H1 (cell line): ENCODE measurements at regions not wholly inside any gene's neighbourhood (a gene's known extent, or its start where the extent isn't known, plus 50 kb on each side); places are given as distances from the start of the nearest gene placed in this dataset.

Experiments used
- CTCF ChIA-PET: fragments of 300-600 bp; sonication (Branson Sonifier 250); formaldehyde crosslinking; loops from one replicate; lab custom pipeline; 2021; ENCODE audit not compliant: partially characterized antibody; lab: Charles Lee
- POLR2A ChIA-PET: fragments of 300-600 bp; sonication (Branson Sonifier 250); formaldehyde crosslinking; loops from one replicate; lab custom pipeline; 2021; ENCODE audit warnings: inconsistent platforms; ENCODE audit not compliant: partially characterized antibody; lab: Charles Lee
- DNase-seq, 2 experiments: peaks; one replicate each; pipeline versions ENCODE4 v3.0.0 to v3.0.0-alpha.2; 2010 to 2022; ENCODE audit warnings: low spot score in 2 of 2, low read depth in 1 of 2, mixed read lengths in 1 of 2
- FAIRE-seq: peaks from 2 replicates; lab custom pipeline; 2011; peaks lifted over from hg19 to GRCh38; lab: Jason Lieb, UNC
- H2AFZ ChIP-seq: 2 replicates; pipeline ENCODE4 v1.8.1; 2012; ENCODE audit warnings: low read length, inconsistent platforms
- H2AK5ac ChIP-seq: 2 replicates; pipeline ENCODE4 v1.6.1; 2013; ENCODE audit warnings: low read depth, low read length
- H2BK120ac ChIP-seq: replicated peaks from 2 replicates; pipeline ENCODE3; 2013; ENCODE audit warnings: low read depth, low read length, inconsistent platforms
- H2BK12ac ChIP-seq: 2 replicates; pipeline ENCODE4 v1.6.1; 2013; ENCODE audit warnings: low read depth, low read length
- H2BK15ac ChIP-seq: 2 replicates; pipeline ENCODE4 v1.6.1; 2013; ENCODE audit warnings: low read length
- H2BK20ac ChIP-seq: 2 replicates; pipeline ENCODE4 v1.6.1; 2013; ENCODE audit warnings: low read length
- H2BK5ac ChIP-seq: 2 replicates; pipeline ENCODE4 v1.6.1; 2013; ENCODE audit warnings: low read depth, low read length
- H3K14ac ChIP-seq: 2 replicates; pipeline ENCODE4 v1.6.1; 2013; ENCODE audit warnings: inconsistent platforms; ENCODE audit not compliant: insufficient read length
- H3K18ac ChIP-seq: 2 replicates; pipeline ENCODE4 v1.6.1; 2013; ENCODE audit warnings: low read length; ENCODE audit errors: extremely low read depth
- H3K23ac ChIP-seq: 2 replicates; pipeline ENCODE4 v1.6.1; 2013; ENCODE audit warnings: inconsistent platforms; ENCODE audit not compliant: insufficient read length
- H3K23me2 ChIP-seq: 2 replicates; pipeline ENCODE4 v1.6.1; 2013; ENCODE audit warnings: low read depth, low read length
- H3K27ac ChIP-seq: 2 replicates; pipeline ENCODE4 v1.6.1; 2011; ENCODE audit warnings: low read depth, low read length, inconsistent platforms
- H3K27me3 ChIP-seq, 4 experiments: replicated peaks in 1 of 4; 1 replicate in 1 of 4; 2 replicates in 3 of 4; pipeline versions ENCODE4 v1.6.1 to v1.8.1; 2011 to 2013; ENCODE audit warnings: low read length in 3 of 4, mild to moderate bottlenecking in 3 of 4, inconsistent platforms in 2 of 4, mixed read lengths in 2 of 4, moderate library complexity in 1 of 4; ENCODE audit not compliant: control insufficient read depth in 3 of 4, insufficient read depth in 3 of 4; ENCODE audit errors: extremely low read depth in 1 of 4
- H3K36me3 ChIP-seq, 4 experiments: 2 replicates each; pipeline versions ENCODE4 v1.6.1 to v1.8.1; 2011 to 2013; ENCODE audit warnings: mild to moderate bottlenecking in 4 of 4, low read length in 3 of 4, moderate library complexity in 2 of 4, control low read depth in 1 of 4, inconsistent platforms in 1 of 4; ENCODE audit not compliant: insufficient read depth in 4 of 4, control insufficient read depth in 2 of 4
- H3K4ac ChIP-seq: replicated peaks from 2 replicates; pipeline ENCODE3; 2013; ENCODE audit warnings: low read length, low read depth, mixed read lengths, inconsistent platforms; ENCODE audit not compliant: insufficient read length
- H3K4me1 ChIP-seq, 4 experiments: replicated peaks in 1 of 4; 1 replicate in 1 of 4; 2 replicates in 3 of 4; pipeline versions ENCODE4 v1.6.1 to v1.8.1; 2011 to 2013; ENCODE audit warnings: low read length in 3 of 4, inconsistent platforms in 2 of 4, mixed read lengths in 1 of 4; ENCODE audit not compliant: insufficient read depth in 4 of 4, control insufficient read depth in 3 of 4
- H3K4me2 ChIP-seq, 2 experiments: 2 replicates each; pipeline versions ENCODE4 v1.6.1 to v1.8.1; 2011 to 2013; ENCODE audit warnings: low read depth in 2 of 2, low read length in 2 of 2, control low read depth in 1 of 2, inconsistent platforms in 1 of 2, mild to moderate bottlenecking in 1 of 2; ENCODE audit not compliant: insufficient read depth in 1 of 2
- H3K4me3 ChIP-seq, 4 experiments: fragments of 200-600, 300-600 bp in 1 of 4; sonication (generic), shearing (Covaris generic), sonication (Bioruptor Twin) in 1 of 4; 2 replicates each; pipeline versions ENCODE4 v1.5.1 to v1.8.1; 2011 to 2016; ENCODE audit warnings: low read length in 4 of 4, low read depth in 3 of 4, control low read depth in 2 of 4, inconsistent platforms in 2 of 4, mild to moderate bottlenecking in 2 of 4, mixed read lengths in 1 of 4, moderate library complexity in 1 of 4; ENCODE audit not compliant: insufficient read depth in 2 of 4; ENCODE audit errors: extremely low read depth in 1 of 4
- H3K56ac ChIP-seq: replicated peaks from 2 replicates; pipeline ENCODE3; 2013; ENCODE audit warnings: low read depth, mild to moderate bottlenecking, mixed read lengths, low read length, inconsistent platforms; ENCODE audit not compliant: insufficient read length
- H3K79me1 ChIP-seq: 2 replicates; pipeline ENCODE4 v1.6.1; 2013; ENCODE audit warnings: low read depth, low read length, control low read depth
- H3K79me2 ChIP-seq, 2 experiments: 2 replicates each; pipeline versions ENCODE4 v1.6.1 to v1.8.1; 2012 to 2013; ENCODE audit warnings: low read length in 2 of 2, mild to moderate bottlenecking in 2 of 2, inconsistent platforms in 1 of 2; ENCODE audit not compliant: insufficient read depth in 2 of 2, control insufficient read depth in 1 of 2
- H3K9ac ChIP-seq, 4 experiments: replicated peaks in 1 of 4; 1 replicate in 1 of 4; 2 replicates in 3 of 4; pipeline versions ENCODE4 v1.6.1 to v1.8.1; 2011 to 2013; ENCODE audit warnings: low read depth in 3 of 4, low read length in 3 of 4, control low read depth in 2 of 4, mild to moderate bottlenecking in 2 of 4, moderate library complexity in 2 of 4, inconsistent platforms in 1 of 4; ENCODE audit errors: extremely low read depth in 1 of 4
- H3K9me3 ChIP-seq, 2 experiments: 2 replicates each; pipeline versions ENCODE4 v1.6.1 to v1.8.1; 2012 to 2013; ENCODE audit warnings: mild to moderate bottlenecking in 2 of 2, moderate library complexity in 2 of 2, control low read depth in 1 of 2, inconsistent platforms in 1 of 2, low read depth in 1 of 2, low read length in 1 of 2, mixed read lengths in 1 of 2; ENCODE audit not compliant: insufficient read depth in 2 of 2
- H4K20me1 ChIP-seq, 2 experiments: replicated peaks in 1 of 2; 2 replicates each; pipeline versions ENCODE3 to v1.8.1; 2011 to 2013; ENCODE audit warnings: inconsistent platforms in 2 of 2, low read length in 2 of 2, mild to moderate bottlenecking in 1 of 2; ENCODE audit not compliant: insufficient read depth in 2 of 2, control insufficient read depth in 1 of 2
- H4K5ac ChIP-seq: 2 replicates; pipeline ENCODE4 v1.6.1; 2013; ENCODE audit warnings: low read length, low read depth, mixed read lengths, inconsistent platforms; ENCODE audit not compliant: insufficient read length
- H4K8ac ChIP-seq: 2 replicates; pipeline ENCODE4 v1.8.0; 2013; ENCODE audit warnings: mild to moderate bottlenecking, moderate library complexity, low read length, inconsistent platforms; ENCODE audit not compliant: insufficient read depth; ENCODE audit errors: extremely low read depth
- H4K91ac ChIP-seq: replicated peaks from 2 replicates; pipeline ENCODE3; 2013; ENCODE audit warnings: low read length, mixed read lengths, inconsistent platforms; ENCODE audit not compliant: insufficient read length
- BACH1 ChIP-seq: IDR thresholded peaks from 2 replicates; pipeline ENCODE4 v1.6.1; 2012; ENCODE audit warnings: low read length, improper control_type of control experiment
- HDAC6 ChIP-seq: IDR thresholded peaks from one replicate; pipeline ENCODE4 v1.7.1; 2012; ENCODE audit warnings: low read depth, mild to moderate bottlenecking, inconsistent platforms, low read length, moderate library complexity
- MAFK ChIP-seq: IDR thresholded peaks from 2 replicates; pipeline ENCODE4 v1.6.1; 2012; ENCODE audit warnings: low read depth, mild to moderate bottlenecking, improper control_type of control experiment, low read length
- RFX5 ChIP-seq: IDR thresholded peaks from 2 replicates; pipeline ENCODE4 v1.6.1; 2011; ENCODE audit warnings: low read depth, low read length, improper control_type of control experiment, borderline replicate concordance
- SIN3A ChIP-seq, 2 experiments: IDR thresholded peaks in 1 of 2; conservative IDR thresholded peaks in 1 of 2; 2 replicates each; pipeline ENCODE4 v1.6.1; 2011 to 2012; ENCODE audit warnings: low read length in 2 of 2, improper control_type of control experiment in 1 of 2, low read depth in 1 of 2, mild to moderate bottlenecking in 1 of 2
- SIX5 ChIP-seq: IDR thresholded peaks from 2 replicates; pipeline ENCODE4 v1.6.1; 2011; ENCODE audit warnings: mild to moderate bottlenecking, low read depth, low read length
- WGBS, 2 experiments: shearing (Covaris generic) in 1 of 2; methylation state at CpG; one replicate each; pipeline versions ENCODE4 v1.1.6 to v1.1.7; 2013 to 2015; ENCODE audit warnings: low lambda C conversion rate in 2 of 2, mixed read lengths in 2 of 2, inconsistent platforms in 1 of 2, low coverage in 1 of 2, missing lambda C conversion rate in 1 of 2; ENCODE audit not compliant: insufficient replicate concordance in 2 of 2, insufficient coverage in 1 of 2, insufficient read length in 1 of 2; ENCODE audit errors: extremely low coverage in 1 of 2, missing lambda C conversion rate in 1 of 2; 5-methylcytosine and 5-hydroxymethylcytosine counted together
- TF ChIP-seq, protein P1 (sequence below): IDR thresholded peaks from 2 replicates; pipeline ENCODE4 v1.6.1; 2011; ENCODE audit warnings: low read depth, mild to moderate bottlenecking, low read length; ENCODE audit not compliant: insufficient read depth

GRCh38 chr13:72622546-72622945 lies 104.9 kb downstream of the MZT1 start:
- H3K36me3 ChIP-seq: no peaks in the 10 kb centered on the region
- FAIRE-seq: no peak
- H3K4me1 ChIP-seq: no peaks in the 10 kb centered on the region
- no peak overlapping the region for H2AFZ ChIP-seq
- H4K91ac ChIP-seq: no peak overlapping the region
- H3K4me3 ChIP-seq: no peak overlapping the region
- H4K5ac ChIP-seq: no peak overlapping the region
- ChIA-PET CTCF (interaction anchor here (1.5 to 2.4 kb wide), 3 partner anchors 12 to 55 kb away, joined by 4 to 7 read pairs (median 5); no protein-coding TSS in a partner anchor), POLR2A (interaction anchor here (1.2 kb wide), 1 partner anchor 15 kb away, joined by 3 read pairs; no protein-coding TSS in a partner anchor)
- H3K9me3 ChIP-seq: no peaks in the 10 kb centered on the region
- no peaks in the 10 kb centered on the region for H3K79me2 ChIP-seq
- no peaks in the 10 kb centered on the region for H3K79me1 ChIP-seq
- no peak overlapping the region for H2AK5ac ChIP-seq
- no peak overlapping the region for H4K8ac ChIP-seq
- H3K56ac ChIP-seq: no peak overlapping the region
- no peaks in the 10 kb centered on the region for H3K27me3 ChIP-seq
- H3K23me2 ChIP-seq: no peaks in the 10 kb centered on the region
- H3K4ac ChIP-seq: no peak overlapping the region
- H4K20me1 ChIP-seq: no peaks in the 10 kb centered on the region
- no peak overlapping the region for H2BK5ac ChIP-seq
- H3K27ac ChIP-seq: no peak overlapping the region
- H2BK20ac ChIP-seq: no peak overlapping the region
- no peak overlapping the region for H3K18ac ChIP-seq
- H2BK15ac ChIP-seq: no peak overlapping the region
- 91% methylated on average over 2 of the region's 2 CpGs; no CpG with 5 or more reads in 1 of the 2 experiments for WGBS, 2 experiments
- no peak overlapping the region for H3K4me2 ChIP-seq
- H2BK12ac ChIP-seq: no peak overlapping the region
- no peak overlapping the region for H2BK120ac ChIP-seq
- no peak overlapping the region for H3K23ac ChIP-seq
- DNase-seq: no peak
- no peak overlapping the region for H3K14ac ChIP-seq
- no peak overlapping the region for H3K9ac ChIP-seq
- TF ChIP-seq, protein P1, sequence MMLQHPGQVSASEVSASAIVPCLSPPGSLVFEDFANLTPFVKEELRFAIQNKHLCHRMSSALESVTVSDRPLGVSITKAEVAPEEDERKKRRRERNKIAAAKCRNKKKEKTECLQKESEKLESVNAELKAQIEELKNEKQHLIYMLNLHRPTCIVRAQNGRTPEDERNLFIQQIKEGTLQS: no peak
- no peak for TF ChIP-seq BACH1
- no peak for TF ChIP-seq MAFK
- no peak for TF ChIP-seq SIN3A (conservative IDR thresholded peaks at IDR 0.05 in 1 of 2, IDR thresholded peaks at IDR 0.05 in 1 of 2; ENCODE audit: low read depth in 1 of 2, low read length in 2 of 2)
- no peak for TF ChIP-seq SIX5
- no peak for TF ChIP-seq RFX5
- TF ChIP-seq HDAC6: no peak
